Left ventricle myocardium inferior (tissue), 1 donor: ENCODE measurements at regions not wholly inside any gene's neighbourhood (a gene's known extent, or its start where the extent isn't known, plus 50 kb on each side); places are given as distances from the start of the nearest gene placed in this dataset.

Experiments used
- DNase-seq: peaks from one replicate; pipeline ENCODE4 v3.0.0-alpha.2; 2020
- H3K27ac ChIP-seq: fragments of 200-600 bp; replicated peaks from 2 replicates; pipeline ENCODE4 v1.8.0; 2021
- H3K27me3 ChIP-seq: fragments of 200-600 bp; 2 replicates; pipeline ENCODE4 v1.8.0; 2021; ENCODE audit warnings: low read depth
- H3K36me3 ChIP-seq: fragments of 200-600 bp; 2 replicates; pipeline ENCODE4 v1.8.0; 2021
- H3K4me1 ChIP-seq: fragments of 200-600 bp; 2 replicates; pipeline ENCODE4 v1.8.0; 2021
- H3K4me3 ChIP-seq: fragments of 200-600 bp; 2 replicates; pipeline ENCODE4 v1.8.0; 2021; ENCODE audit warnings: mild to moderate bottlenecking, moderate library complexity
- H3K9me3 ChIP-seq: fragments of 200-600 bp; replicated peaks from 2 replicates; pipeline ENCODE4 v1.8.0; 2021
- intact Hi-C: fragments of 100-400 bp; cut with micrococcal nuclease; formaldehyde crosslinking; loops from one replicate; pipeline ENCODE4 v1.11.0; 2022
- TF ChIP-seq, protein P1 (sequence below): fragments of 200-600 bp; IDR thresholded peaks from 2 replicates; pipeline ENCODE4 v1.8.0; 2021; ENCODE audit warnings: antibody characterized with exemption, mild to moderate bottlenecking, borderline replicate concordance
- donor health status: DM: no; HTN: yes; CAD: no; lungs with severe emphysema.

DNA sequence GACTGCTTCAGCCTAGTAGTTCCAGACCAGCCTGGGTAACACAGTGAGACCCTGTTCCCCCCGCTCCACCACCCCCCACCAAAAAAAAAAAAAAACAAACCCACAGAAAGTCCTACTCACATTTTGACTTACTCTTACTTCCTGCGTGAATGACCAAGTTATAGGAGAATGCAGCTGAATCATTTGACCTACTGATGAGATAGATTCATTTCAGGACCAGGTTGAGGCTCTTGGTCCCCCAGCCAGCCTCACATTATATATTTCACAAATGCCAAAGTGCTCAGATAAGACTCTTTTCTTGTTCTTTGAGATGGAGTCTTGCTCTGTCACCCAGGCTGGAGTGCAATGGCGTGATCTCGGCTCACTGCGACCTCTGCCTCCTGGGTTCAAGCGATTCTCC is 70.2 kb downstream of the KLF5 start:
- TF ChIP-seq, protein P1, sequence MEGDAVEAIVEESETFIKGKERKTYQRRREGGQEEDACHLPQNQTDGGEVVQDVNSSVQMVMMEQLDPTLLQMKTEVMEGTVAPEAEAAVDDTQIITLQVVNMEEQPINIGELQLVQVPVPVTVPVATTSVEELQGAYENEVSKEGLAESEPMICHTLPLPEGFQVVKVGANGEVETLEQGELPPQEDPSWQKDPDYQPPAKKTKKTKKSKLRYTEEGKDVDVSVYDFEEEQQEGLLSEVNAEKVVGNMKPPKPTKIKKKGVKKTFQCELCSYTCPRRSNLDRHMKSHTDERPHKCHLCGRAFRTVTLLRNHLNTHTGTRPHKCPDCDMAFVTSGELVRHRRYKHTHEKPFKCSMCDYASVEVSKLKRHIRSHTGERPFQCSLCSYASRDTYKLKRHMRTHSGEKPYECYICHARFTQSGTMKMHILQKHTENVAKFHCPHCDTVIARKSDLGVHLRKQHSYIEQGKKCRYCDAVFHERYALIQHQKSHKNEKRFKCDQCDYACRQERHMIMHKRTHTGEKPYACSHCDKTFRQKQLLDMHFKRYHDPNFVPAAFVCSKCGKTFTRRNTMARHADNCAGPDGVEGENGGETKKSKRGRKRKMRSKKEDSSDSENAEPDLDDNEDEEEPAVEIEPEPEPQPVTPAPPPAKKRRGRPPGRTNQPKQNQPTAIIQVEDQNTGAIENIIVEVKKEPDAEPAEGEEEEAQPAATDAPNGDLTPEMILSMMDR: no peak
- intact Hi-C loops: no loop called here
- H3K27ac ChIP-seq: no peak overlapping the region

More for the DNA sequence above, 70.2 kb downstream of the KLF5 start:
- Histone ChIP-seq H3K4me3 (no peak overlapping the region), H3K4me1 (no peaks in the 10 kb centered on the region), H3K27me3 (no peaks in the 10 kb centered on the region), H3K9me3 (peaks cover 7% of the 10 kb centered on the region), H3K36me3 (no peaks in the 10 kb centered on the region)
- no peak for DNase-seq
